ENCODE measurements at regions not wholly inside any gene's neighbourhood (a gene's known extent, or its start where the extent isn't known, plus 50 kb on each side); places are given as distances from the start of the nearest gene placed in this dataset.

DNA sequence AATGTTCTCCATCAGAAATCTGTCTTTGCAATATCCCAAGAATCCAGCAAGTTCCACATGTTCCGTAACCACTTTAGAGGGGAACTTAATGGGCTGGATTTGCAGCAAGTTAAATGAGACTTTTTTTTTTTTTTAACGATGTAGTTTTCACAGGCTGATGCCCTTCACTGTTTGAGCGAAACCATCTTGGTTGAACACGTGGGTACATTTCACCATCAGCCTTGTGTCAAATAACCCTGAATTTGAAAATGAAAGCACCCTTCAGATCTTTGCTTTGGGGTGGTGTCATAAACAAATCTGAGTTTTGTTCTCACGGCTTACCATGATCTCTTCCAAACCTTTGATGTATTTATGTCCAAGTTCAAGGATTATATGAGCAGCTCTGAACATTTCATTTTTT is 73.7 kb upstream of the EXOC2 start:
- TF ChIP-seq, protein P1, sequence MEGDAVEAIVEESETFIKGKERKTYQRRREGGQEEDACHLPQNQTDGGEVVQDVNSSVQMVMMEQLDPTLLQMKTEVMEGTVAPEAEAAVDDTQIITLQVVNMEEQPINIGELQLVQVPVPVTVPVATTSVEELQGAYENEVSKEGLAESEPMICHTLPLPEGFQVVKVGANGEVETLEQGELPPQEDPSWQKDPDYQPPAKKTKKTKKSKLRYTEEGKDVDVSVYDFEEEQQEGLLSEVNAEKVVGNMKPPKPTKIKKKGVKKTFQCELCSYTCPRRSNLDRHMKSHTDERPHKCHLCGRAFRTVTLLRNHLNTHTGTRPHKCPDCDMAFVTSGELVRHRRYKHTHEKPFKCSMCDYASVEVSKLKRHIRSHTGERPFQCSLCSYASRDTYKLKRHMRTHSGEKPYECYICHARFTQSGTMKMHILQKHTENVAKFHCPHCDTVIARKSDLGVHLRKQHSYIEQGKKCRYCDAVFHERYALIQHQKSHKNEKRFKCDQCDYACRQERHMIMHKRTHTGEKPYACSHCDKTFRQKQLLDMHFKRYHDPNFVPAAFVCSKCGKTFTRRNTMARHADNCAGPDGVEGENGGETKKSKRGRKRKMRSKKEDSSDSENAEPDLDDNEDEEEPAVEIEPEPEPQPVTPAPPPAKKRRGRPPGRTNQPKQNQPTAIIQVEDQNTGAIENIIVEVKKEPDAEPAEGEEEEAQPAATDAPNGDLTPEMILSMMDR (IDR thresholded peaks at IDR 0.05): no peak
- TF ChIP-seq EZH2 (IDR thresholded peaks at IDR 0.05) (no peak), EZH2phosphoT487 (IDR thresholded peaks at IDR 0.05) (no peak)
